GM12875 (cell line): ENCODE measurements at regions not wholly inside any gene's neighbourhood (a gene's known extent, or its start where the extent isn't known, plus 50 kb on each side); places are given as distances from the start of the nearest gene placed in this dataset.
"Not testable (repeated sequence)": the region's sequence is repeated elsewhere in the genome, so short reads cannot be mapped to it uniquely, and the experiment has no call there.

Experiments used
- H3K4me3 ChIP-seq: one replicate; pipeline ENCODE4 v1.5.1; 2011; ENCODE audit warnings: low read depth, low read length, control low read depth
- TF ChIP-seq, protein P1 (sequence below): IDR thresholded peaks from 2 replicates; pipeline ENCODE4 v1.5.1; 2011; ENCODE audit warnings: low read depth, mild to moderate bottlenecking, control low read depth, inconsistent platforms, low read length, moderate library complexity, borderline replicate concordance; ENCODE audit not compliant: insufficient read depth

DNA sequence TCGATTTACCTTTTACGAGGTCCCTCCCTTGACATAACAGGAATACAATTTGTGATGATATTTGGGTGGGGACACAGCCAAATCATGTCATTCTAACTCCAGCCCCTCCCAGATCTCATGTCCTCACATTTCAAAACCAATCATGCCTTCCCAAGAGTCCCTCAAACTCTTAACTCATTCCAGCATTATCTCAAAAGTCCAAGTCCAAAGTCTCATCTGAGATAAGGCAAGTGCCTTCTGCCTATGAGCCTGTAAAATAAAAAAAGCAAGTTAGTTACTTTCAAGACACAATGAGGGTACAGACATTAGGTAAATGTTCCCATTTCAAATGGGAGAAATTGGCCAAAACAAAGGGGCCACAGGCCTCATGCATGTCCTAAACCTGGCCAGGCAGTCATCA lies 381.1 kb downstream of the PIK3C3 start:
- TF ChIP-seq, protein P1, sequence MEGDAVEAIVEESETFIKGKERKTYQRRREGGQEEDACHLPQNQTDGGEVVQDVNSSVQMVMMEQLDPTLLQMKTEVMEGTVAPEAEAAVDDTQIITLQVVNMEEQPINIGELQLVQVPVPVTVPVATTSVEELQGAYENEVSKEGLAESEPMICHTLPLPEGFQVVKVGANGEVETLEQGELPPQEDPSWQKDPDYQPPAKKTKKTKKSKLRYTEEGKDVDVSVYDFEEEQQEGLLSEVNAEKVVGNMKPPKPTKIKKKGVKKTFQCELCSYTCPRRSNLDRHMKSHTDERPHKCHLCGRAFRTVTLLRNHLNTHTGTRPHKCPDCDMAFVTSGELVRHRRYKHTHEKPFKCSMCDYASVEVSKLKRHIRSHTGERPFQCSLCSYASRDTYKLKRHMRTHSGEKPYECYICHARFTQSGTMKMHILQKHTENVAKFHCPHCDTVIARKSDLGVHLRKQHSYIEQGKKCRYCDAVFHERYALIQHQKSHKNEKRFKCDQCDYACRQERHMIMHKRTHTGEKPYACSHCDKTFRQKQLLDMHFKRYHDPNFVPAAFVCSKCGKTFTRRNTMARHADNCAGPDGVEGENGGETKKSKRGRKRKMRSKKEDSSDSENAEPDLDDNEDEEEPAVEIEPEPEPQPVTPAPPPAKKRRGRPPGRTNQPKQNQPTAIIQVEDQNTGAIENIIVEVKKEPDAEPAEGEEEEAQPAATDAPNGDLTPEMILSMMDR = no peak
- no peak overlapping the region for H3K4me3 ChIP-seq

DNA sequence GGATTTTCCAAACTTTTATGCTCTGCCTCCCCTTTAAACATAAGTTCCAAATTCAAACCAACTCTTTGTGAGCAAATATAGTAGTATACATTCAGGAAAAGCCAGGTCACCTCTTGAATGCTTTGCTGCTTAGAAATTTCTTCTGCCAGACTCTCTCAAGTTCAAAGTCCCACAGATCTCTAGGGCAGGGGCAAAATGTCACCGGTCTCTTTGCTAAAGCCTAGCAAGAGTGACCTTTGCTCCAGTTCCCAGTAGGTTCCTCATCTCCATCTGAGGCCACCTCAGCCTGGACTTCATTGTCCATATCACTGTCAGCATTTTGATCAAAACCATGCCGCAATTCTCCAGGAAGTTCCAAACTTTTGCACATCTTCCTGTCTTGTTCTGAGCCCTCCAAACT lies 382.3 kb downstream of the PIK3C3 start:
- H3K4me3 ChIP-seq = not testable (repeated sequence)

DNA sequence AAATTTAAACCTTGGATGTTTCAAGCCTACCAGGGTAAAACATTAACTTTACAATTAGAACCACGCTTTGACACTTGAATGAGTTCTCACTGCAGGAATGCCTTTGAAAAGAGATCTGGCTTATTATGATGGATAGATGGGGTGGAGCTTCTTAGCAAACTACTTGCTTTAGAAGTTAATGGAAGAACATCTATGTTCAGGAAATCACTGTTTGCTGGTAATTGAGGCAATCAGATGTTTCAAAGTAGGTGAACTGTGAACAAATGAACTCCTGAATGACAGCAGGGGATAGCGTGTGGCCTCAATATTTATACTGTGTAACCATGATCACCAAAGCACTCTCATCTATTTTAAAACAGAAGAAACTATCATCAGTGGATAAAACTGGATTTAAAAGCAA lies 383.6 kb downstream of the PIK3C3 start:
- TF ChIP-seq, protein P1 = no peak

DNA sequence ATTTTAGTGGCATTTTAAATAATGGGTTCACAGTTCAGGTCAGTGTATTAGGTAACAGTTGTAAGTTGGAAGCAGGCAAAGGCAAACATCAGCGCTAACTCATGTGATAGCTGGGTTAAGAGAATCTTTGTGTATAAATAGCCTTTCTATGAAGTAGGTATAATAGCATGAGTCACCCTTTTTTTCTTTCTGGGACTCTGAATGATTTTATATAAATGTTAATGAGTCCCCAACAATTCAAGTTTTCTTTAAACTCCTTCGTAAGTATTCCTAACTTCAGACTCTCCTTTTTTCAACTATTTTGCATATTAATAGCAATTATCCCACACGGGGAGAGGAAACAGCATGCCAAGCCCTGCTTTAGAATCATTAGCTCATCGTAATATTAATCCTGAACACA lies 384.3 kb downstream of the PIK3C3 start:
- H3K4me3 ChIP-seq = no peak overlapping the region
- TF ChIP-seq, protein P1 = no peak

More for the DNA sequence above, 383.6 kb downstream of the PIK3C3 start:
- H3K4me3 ChIP-seq = no peak overlapping the region

DNA sequence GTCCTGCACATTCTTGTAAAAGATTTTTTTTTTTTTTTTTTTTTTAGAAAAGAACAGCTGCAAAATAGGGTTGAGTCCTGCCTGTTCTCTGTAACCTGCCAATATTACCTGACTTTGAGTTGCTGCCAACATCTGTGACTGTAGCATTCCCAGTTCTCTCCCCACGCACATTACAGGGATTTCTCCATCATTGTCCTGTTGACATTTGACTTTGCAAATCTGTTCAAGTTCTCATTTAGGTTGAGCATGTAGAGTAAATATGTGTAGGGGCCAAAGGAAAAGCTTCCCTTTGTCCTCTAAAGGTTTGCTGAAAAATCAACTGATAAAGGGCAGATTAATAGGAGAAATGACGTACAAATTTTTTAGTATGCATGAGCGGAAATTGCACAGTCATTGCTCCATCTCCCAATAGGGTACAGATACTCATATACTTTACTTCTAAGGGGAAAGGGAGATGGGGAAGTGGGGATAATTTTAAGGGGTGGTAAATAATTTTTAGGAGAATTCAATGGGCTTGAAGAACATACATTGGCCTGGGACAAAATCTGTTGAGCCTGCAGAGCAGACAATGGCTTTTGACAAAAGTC lies 385.5 kb downstream of the PIK3C3 start:
- H3K4me3 ChIP-seq = no peak overlapping the region
- TF ChIP-seq, protein P1 = no peak

DNA sequence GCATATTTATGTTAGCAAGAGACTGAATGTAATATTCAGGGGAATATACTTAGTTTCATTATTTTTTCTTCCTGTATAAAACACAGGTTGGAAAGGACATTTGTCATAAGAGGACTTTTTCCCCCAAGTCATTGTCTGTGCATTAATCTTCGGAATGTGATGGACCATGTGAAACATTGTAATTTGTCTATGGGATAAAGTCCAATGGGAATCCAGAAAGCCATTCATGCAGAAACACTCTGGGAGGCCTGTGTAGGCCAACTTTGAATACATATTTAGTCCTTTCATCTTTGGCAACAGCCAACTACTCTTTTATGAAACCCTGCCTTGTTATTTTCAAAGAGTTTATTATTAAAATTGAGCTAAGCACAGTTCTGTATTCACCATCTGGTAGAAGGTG lies 386.4 kb downstream of the PIK3C3 start:
- no peak overlapping the region for H3K4me3 ChIP-seq
- TF ChIP-seq, protein P1 = no peak

DNA sequence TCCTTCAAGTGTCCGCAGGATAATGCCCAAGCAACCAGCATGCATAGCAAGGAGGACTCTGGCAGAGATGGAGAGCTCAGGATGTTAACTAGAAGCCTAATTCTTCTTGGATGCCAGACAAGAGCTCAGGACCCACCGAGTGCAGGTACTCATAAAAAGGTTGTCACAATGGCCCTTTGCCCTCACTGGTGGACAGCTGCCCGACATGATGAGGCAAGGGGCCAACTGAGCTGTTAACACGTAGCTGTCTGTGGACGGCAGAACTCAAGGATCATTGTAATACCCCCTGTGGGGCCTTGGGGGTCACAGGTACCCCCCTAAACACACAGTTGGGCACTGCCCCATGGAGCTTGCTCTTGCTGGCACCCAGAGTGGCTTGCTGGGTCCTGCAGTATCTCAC lies 393.7 kb downstream of the PIK3C3 start:
- TF ChIP-seq, protein P1 = no peak
- H3K4me3 ChIP-seq = no peak overlapping the region

DNA sequence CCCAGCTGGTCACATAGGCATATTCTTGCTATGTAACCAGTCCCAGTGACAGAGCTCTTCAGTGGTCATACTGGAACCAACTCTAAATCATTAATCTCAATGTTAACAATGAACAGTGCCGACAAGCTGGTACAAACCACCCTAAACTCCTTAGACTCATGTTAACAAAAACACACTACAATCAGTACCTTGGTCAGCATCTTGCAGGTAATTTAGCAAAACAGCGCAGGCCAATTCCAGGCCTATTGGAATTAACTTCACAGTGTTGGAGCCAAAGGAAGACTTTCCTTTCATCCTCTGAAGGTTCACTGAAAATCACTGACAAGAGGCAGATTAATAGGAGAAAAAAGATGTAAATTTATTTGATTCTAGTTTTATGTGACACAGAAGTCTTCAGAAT lies 396.4 kb downstream of the PIK3C3 start:
- TF ChIP-seq, protein P1 = no peak
- H3K4me3 ChIP-seq = no peak overlapping the region
